ENCODE measurements at regions not wholly inside any gene's neighbourhood (a gene's known extent, or its start where the extent isn't known, plus 50 kb on each side); places are given as distances from the start of the nearest gene placed in this dataset.
A peak's percentile ranks its signal among the peaks of the same experiment; 100 is the strongest.

DNA sequence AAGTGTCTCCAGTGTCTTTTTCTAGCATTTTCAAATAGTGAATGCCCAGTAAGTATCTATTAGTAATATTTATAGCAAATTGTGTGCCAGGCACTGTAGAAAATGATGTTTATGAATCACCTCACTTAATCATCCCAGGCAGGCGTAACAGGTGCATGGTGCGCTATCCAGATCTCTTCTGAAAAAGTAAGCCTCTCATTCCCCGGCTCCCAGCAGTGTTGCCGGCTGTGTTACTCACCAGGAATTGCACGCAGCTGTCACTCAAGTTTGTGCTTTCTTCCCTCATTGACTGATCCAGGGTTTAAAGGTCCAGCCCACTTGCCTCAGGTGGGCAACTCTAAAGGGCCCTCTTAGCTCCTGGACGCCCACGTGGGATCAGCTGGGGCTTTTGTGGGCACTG is 173.8 kb upstream of the RASSF8 start:
- TF ChIP-seq ZBTB7A (IDR thresholded peaks at IDR 0.05; ENCODE audit: low read depth) (no peak), CEBPB (IDR thresholded peaks at IDR 0.05) (no peak), RAD21 (IDR thresholded peaks at IDR 0.05; ENCODE audit: low read depth) (no peak), CREB1 (IDR thresholded peaks at IDR 0.05; ENCODE audit: low read depth) (no peak), TEAD4 (IDR thresholded peaks at IDR 0.05) (no peak), EGR1 (IDR thresholded peaks at IDR 0.05) (no peak), TCF12 (IDR thresholded peaks at IDR 0.05; ENCODE audit: low read depth) (no peak), TAF1 (IDR thresholded peaks at IDR 0.05; ENCODE audit: low read depth) (no peak), EP300 (IDR thresholded peaks at IDR 0.05; ENCODE audit: borderline replicate concordance) (no peak), NFIC (IDR thresholded peaks at IDR 0.05) (no peak), YY1 (IDR thresholded peaks at IDR 0.05; ENCODE audit: low read depth) (no peak), FOXM1 (IDR thresholded peaks at IDR 0.05; ENCODE audit: borderline replicate concordance, low read depth) (no peak)
- TF ChIP-seq, protein P1, sequence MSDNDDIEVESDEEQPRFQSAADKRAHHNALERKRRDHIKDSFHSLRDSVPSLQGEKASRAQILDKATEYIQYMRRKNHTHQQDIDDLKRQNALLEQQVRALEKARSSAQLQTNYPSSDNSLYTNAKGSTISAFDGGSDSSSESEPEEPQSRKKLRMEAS (IDR thresholded peaks at IDR 0.05), result no peak
- TF ChIP-seq, protein P2, sequence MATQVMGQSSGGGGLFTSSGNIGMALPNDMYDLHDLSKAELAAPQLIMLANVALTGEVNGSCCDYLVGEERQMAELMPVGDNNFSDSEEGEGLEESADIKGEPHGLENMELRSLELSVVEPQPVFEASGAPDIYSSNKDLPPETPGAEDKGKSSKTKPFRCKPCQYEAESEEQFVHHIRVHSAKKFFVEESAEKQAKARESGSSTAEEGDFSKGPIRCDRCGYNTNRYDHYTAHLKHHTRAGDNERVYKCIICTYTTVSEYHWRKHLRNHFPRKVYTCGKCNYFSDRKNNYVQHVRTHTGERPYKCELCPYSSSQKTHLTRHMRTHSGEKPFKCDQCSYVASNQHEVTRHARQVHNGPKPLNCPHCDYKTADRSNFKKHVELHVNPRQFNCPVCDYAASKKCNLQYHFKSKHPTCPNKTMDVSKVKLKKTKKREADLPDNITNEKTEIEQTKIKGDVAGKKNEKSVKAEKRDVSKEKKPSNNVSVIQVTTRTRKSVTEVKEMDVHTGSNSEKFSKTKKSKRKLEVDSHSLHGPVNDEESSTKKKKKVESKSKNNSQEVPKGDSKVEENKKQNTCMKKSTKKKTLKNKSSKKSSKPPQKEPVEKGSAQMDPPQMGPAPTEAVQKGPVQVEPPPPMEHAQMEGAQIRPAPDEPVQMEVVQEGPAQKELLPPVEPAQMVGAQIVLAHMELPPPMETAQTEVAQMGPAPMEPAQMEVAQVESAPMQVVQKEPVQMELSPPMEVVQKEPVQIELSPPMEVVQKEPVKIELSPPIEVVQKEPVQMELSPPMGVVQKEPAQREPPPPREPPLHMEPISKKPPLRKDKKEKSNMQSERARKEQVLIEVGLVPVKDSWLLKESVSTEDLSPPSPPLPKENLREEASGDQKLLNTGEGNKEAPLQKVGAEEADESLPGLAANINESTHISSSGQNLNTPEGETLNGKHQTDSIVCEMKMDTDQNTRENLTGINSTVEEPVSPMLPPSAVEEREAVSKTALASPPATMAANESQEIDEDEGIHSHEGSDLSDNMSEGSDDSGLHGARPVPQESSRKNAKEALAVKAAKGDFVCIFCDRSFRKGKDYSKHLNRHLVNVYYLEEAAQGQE (IDR thresholded peaks at IDR 0.05; ENCODE audit: low read depth), result no peak
- TF ChIP-seq, protein P3, sequence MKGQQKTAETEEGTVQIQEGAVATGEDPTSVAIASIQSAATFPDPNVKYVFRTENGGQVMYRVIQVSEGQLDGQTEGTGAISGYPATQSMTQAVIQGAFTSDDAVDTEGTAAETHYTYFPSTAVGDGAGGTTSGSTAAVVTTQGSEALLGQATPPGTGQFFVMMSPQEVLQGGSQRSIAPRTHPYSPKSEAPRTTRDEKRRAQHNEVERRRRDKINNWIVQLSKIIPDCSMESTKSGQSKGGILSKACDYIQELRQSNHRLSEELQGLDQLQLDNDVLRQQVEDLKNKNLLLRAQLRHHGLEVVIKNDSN (IDR thresholded peaks at IDR 0.05), result no peak

DNA sequence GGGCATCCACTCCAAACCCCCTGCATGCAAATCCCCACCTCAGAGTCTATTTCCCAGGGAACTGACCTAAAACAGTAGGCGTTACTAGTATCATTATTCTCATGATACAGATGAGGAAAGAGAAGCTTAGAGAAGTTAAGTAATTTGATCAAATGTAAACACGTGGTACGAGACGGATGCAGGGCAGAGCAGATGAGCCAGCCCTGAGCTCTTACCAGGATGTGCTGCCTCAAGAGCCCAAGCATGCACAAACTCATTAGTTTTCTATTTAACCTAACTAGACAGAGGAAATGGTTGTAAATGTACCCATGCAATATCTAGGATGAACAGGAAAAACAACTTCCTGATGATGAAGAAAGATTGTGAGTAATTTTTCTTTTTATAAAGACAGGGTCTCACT is 173.3 kb upstream of the RASSF8 start:
- TF ChIP-seq FOXM1 (IDR thresholded peaks at IDR 0.05; ENCODE audit: borderline replicate concordance, low read depth), result no peak
- TF ChIP-seq NFIC (IDR thresholded peaks at IDR 0.05), result no peak
- TF ChIP-seq EGR1 (IDR thresholded peaks at IDR 0.05), result no peak
- TF ChIP-seq, protein P1 (IDR thresholded peaks at IDR 0.05), result no peak
- TF ChIP-seq ZBTB7A (IDR thresholded peaks at IDR 0.05; ENCODE audit: low read depth), result no peak
- TF ChIP-seq, protein P3 (IDR thresholded peaks at IDR 0.05), result no peak

DNA sequence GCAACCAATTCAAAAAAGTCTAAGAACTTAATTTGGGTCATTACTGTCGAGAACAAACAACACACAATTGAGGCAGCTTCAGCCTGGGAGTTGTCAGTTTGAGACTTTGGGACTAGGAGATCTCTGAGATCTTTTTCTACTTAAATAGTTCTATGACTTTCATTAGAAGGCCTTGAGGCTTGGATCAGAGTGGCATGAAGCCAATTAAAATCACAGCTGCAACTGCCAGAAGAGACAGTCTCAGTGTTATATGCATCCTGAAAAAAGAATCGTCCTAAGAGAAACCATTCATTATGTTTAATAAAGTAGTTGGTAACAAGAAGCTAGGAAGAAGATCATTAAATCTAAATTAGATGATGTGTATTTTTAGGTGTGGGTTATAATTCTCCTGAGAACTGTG is 170.8 kb upstream of the RASSF8 start:
- TF ChIP-seq RAD21 (IDR thresholded peaks at IDR 0.05; ENCODE audit: low read depth) (no peak), NFIC (IDR thresholded peaks at IDR 0.05) (no peak), YY1 (IDR thresholded peaks at IDR 0.05; ENCODE audit: low read depth) (no peak)

DNA sequence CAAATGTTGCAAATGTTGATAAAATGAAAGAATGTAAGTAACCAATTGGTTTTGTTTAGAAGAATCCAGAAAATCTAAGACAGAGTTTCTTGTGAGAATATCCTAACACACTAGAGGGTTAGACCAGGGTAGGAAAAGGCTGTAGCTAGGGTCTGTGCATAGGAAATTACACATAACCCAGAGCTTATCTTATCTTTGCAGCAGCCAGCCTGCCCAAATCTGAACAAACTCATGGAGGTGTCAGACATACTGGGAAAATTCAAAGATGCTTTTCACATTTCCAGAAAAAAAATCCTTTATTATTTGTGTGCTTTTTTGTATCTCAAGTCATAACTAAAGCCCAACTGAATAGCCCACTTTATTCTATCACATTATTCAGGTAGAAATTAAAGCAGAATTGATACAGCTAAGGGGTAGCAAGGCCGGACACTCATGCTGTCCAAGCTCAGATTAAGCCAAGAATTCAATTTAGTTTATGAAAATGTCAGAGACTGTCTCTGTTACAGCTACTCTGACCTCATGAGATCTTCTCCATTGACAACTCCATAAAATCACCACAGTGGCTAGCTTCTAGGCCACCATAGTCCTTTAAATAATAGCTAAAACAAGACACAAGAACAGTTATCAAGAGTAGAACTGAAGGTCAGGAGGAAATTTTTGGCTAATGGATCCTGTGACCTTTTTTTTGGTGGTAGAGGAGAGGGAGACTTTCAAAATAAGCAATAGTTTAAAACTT is 169.6 kb upstream of the RASSF8 start:
- no peak for TF ChIP-seq EP300 (IDR thresholded peaks at IDR 0.05; ENCODE audit: borderline replicate concordance)
- TF ChIP-seq TAF1 (IDR thresholded peaks at IDR 0.05; ENCODE audit: low read depth), result no peak
- TF ChIP-seq, protein P2 (IDR thresholded peaks at IDR 0.05; ENCODE audit: low read depth), result no peak
- TF ChIP-seq CEBPB (IDR thresholded peaks at IDR 0.05), result no peak

DNA sequence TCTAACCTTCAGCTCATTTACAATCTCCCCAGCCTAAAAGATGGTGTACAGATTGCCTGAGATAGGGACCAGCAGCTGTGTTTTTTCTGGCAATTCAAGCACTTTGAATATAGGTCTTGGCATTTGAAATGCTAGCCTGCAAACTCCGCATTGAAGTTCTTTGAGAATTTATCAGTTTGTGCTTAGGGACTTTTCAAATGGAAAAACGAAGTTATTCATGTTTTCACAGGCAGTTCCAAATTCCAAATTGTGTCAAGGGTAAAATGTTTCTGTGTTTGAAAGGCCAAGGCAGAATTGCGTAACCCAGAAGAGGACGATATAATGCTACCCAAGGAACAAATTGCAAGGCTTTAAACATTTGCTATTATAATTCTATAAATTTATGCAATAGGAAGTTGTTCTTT is 168.9 kb upstream of the RASSF8 start:
- TF ChIP-seq RAD21 (IDR thresholded peaks at IDR 0.05; ENCODE audit: low read depth) (no peak), CEBPB (IDR thresholded peaks at IDR 0.05) (peak; percentile 69), CREB1 (IDR thresholded peaks at IDR 0.05; ENCODE audit: low read depth) (no peak), ZBTB7A (IDR thresholded peaks at IDR 0.05; ENCODE audit: low read depth) (no peak), FOXM1 (IDR thresholded peaks at IDR 0.05; ENCODE audit: borderline replicate concordance, low read depth) (no peak)
- TF ChIP-seq, protein P1 (IDR thresholded peaks at IDR 0.05), result no peak

DNA sequence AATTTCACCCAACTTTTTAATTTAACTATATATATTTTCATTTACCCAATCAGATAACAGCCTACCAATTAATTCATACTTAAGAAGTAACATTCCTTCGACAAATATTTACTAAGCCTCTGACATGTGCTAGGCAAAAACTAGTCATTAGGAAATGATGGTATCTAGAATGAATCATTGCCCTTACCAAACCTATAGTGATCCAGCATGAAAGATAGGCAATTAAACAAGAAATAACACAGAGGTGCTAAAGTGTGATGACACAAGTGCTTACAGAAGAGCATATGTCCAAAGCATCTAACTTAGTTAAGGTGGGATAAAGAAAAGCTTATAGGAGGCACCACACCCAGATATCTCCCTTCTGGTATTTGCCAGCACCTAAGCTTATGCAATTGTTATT is 166.5 kb upstream of the RASSF8 start:
- TF ChIP-seq, protein P1 (IDR thresholded peaks at IDR 0.05), result no peak
- TF ChIP-seq NFIC (IDR thresholded peaks at IDR 0.05), result no peak
- TF ChIP-seq RAD21 (IDR thresholded peaks at IDR 0.05; ENCODE audit: low read depth), result no peak
- TF ChIP-seq TEAD4 (IDR thresholded peaks at IDR 0.05), result no peak
- TF ChIP-seq ZBTB7A (IDR thresholded peaks at IDR 0.05; ENCODE audit: low read depth), result no peak
- TF ChIP-seq TCF12 (IDR thresholded peaks at IDR 0.05; ENCODE audit: low read depth), result no peak
- no peak for TF ChIP-seq CEBPB (IDR thresholded peaks at IDR 0.05)
- TF ChIP-seq, protein P2 (IDR thresholded peaks at IDR 0.05; ENCODE audit: low read depth), result no peak
- no peak for TF ChIP-seq EP300 (IDR thresholded peaks at IDR 0.05; ENCODE audit: borderline replicate concordance)
